Mesothelial cell of epicardium (in vitro differentiated cells): ENCODE measurements at regions not wholly inside any gene's neighbourhood (a gene's known extent, or its start where the extent isn't known, plus 50 kb on each side); places are given as distances from the start of the nearest gene placed in this dataset.

ENCODE experiments used
- DNase-seq, 2 experiments: peaks; one replicate each; pipeline ENCODE4 v3.0.0; 2021; ENCODE audit warnings: low spot score in 2 of 2; ENCODE audit not compliant: unreplicated experiment in 2 of 2
- H3K27ac Mint-ChIP-seq: 2 replicates; pipeline ENCODE4 v1.8.0; 2021; ENCODE audit warnings: mixed read lengths
- H3K27me3 Mint-ChIP-seq: 2 replicates; pipeline ENCODE4 v1.8.0; 2021; ENCODE audit warnings: low read depth, mixed read lengths
- H3K36me3 Mint-ChIP-seq: 2 replicates; pipeline ENCODE4 v1.8.0; 2021; ENCODE audit warnings: mixed read lengths
- H3K4me1 Mint-ChIP-seq: 2 replicates; pipeline ENCODE4 v1.8.0; 2021; ENCODE audit warnings: mixed read lengths
- H3K4me3 Mint-ChIP-seq: 2 replicates; pipeline ENCODE4 v1.8.0; 2021; ENCODE audit warnings: mild to moderate bottlenecking, moderate library complexity, mixed read lengths
- H3K9me3 Mint-ChIP-seq: 2 replicates; pipeline ENCODE4 v1.8.0; 2021; ENCODE audit warnings: mixed read lengths
- TF ChIP-seq, protein P1 (sequence below): fragments of 200-600 bp; sonication (generic); IDR thresholded peaks from one replicate; pipeline ENCODE4 v1.5.0; 2021; ENCODE audit warnings: antibody characterized with exemption; ENCODE audit not compliant: unreplicated experiment

DNA sequence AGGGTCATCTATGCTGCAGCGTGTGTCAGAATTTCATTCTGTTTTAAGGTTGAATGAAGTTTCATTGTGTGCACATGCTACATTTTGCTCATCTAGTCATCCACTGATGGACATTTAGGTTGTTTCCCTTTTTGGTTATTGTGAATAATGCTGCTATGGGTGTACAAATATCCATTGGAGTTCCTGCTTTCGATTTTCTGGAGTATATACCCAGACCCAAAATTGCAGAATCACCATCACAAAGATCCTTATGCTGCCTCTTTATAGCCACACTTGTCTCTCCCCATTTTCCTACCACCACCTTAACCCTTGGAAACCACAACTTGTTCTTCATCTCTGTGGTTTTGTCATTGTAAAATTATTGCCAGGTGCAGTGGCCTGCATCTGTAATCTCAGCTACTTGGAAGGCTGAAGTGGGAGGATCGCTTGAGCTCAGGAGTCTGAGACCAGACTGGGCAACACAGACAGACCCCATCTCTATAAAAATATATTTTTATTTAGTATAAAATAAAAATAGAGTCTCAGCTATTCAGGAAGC is 166.2 kb downstream of the HSD17B3 start:
- H3K4me1 Mint-ChIP-seq: peaks cover 18% of the 10 kb centered on the region
- H3K36me3 Mint-ChIP-seq: no peaks in the 10 kb centered on the region
- DNase-seq: no peak
- H3K9me3 Mint-ChIP-seq: no peaks in the 10 kb centered on the region
- H3K27me3 Mint-ChIP-seq: peaks cover 32% of the 10 kb centered on the region
- no peak overlapping the region for H3K4me3 Mint-ChIP-seq
- no peak overlapping the region for H3K27ac Mint-ChIP-seq
- TF ChIP-seq, protein P1, sequence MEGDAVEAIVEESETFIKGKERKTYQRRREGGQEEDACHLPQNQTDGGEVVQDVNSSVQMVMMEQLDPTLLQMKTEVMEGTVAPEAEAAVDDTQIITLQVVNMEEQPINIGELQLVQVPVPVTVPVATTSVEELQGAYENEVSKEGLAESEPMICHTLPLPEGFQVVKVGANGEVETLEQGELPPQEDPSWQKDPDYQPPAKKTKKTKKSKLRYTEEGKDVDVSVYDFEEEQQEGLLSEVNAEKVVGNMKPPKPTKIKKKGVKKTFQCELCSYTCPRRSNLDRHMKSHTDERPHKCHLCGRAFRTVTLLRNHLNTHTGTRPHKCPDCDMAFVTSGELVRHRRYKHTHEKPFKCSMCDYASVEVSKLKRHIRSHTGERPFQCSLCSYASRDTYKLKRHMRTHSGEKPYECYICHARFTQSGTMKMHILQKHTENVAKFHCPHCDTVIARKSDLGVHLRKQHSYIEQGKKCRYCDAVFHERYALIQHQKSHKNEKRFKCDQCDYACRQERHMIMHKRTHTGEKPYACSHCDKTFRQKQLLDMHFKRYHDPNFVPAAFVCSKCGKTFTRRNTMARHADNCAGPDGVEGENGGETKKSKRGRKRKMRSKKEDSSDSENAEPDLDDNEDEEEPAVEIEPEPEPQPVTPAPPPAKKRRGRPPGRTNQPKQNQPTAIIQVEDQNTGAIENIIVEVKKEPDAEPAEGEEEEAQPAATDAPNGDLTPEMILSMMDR: no peak

DNA sequence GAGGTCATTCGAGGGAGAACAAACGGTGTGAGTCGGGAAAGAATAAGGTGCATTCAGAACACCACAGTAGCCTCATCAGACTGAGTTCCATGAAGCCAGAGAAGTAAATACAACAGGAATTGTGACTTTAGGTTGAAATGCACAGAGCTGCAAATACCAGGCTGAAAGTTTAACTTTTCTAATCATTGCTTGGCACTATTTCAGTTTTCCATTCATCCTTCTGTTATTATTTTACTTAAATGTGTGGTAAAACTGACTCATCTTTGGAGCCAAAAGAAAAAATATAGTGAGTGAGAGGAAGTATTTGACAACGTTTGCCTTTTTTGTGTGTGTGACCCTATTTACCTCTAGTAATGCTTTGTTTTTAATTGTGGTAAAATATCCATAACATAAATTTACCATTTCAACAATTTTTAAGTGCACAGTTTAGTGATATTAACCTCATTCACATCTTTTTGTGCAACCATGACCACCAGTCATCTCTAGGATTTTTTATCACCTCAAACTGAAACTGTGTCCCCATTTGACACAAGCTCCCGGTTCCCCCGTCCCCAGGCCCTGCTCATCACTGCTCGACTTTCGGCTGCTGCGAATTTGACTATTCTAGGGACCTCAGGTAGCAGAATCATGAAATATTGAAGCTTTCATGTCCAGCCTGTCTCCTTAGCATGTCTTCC is 166.8 kb downstream of the HSD17B3 start:
- no peak for DNase-seq
- Mint-ChIP-seq H3K9me3 (no peaks in the 10 kb centered on the region), H3K4me3 (no peak overlapping the region), H3K36me3 (no peaks in the 10 kb centered on the region), H3K4me1 (peaks cover 16% of the 10 kb centered on the region), H3K27me3 (peaks cover 38% of the 10 kb centered on the region), H3K27ac (no peak overlapping the region)
- TF ChIP-seq, protein P1: no peak

DNA sequence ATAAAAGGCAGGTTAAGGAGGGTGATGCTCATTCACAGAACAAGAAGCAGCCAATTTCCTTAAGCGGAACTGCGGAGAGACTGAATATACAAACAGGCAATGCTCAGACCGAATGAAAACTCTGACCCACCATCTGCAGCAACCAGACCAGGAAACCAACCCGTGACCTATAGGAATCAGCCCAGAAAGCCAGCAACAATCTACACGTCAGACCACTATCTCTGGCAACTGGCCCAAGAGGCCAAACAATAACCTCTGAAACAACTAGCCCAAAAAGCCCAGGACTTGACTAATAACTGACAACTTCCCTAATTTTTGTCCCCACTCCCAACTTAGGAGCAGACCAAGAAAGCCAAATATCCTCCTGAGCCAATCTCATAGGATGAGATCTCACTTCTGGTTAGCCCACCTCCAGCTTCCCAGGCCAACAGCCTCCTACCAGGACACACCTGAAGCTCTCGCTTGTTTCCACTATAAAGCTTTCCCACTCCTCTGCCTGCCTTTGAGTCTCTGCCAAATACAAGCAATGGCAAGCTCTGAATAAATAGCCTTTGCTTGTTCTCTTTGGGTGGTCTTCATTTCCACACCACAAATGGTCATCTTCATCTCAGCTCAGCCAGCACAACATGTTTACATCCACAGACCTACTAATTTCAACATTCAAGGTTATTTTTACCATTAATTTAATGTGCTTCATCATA is 168.5 kb downstream of the HSD17B3 start:
- H3K27ac Mint-ChIP-seq: no peak overlapping the region
- H3K4me1 Mint-ChIP-seq: peaks cover 7% of the 10 kb centered on the region

DNA sequence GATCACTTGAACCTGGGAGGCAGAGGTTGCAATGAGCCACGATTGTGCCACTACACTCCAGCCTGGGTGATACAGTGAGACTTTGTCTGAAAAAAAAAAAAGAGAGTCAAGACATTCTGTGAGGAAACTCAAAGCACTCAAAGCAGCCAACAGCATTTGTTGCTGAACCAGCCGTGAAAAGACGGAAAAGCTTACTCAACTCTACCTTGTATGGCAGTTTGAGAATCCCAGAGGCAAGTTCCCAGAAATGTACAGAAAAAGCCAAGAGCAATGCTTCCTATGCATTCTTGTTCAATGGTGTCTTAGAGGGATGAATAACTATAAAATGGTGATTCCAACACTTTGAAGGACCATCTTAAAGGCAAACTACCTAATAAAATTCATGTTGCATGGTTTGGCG is 170.2 kb downstream of the HSD17B3 start:
- no peak for DNase-seq
- Mint-ChIP-seq H3K9me3 (no peaks in the 10 kb centered on the region), H3K4me3 (no peak overlapping the region), H3K27ac (no peak overlapping the region), H3K4me1 (peaks cover under 1% of the 10 kb centered on the region), H3K27me3 (peaks cover 65% of the 10 kb centered on the region), H3K36me3 (no peaks in the 10 kb centered on the region)
- TF ChIP-seq, protein P1: no peak

More for the DNA sequence above, 168.5 kb downstream of the HSD17B3 start:
- H3K4me3 Mint-ChIP-seq: no peak overlapping the region
- no peak for DNase-seq
- H3K27me3 Mint-ChIP-seq: peaks cover 54% of the 10 kb centered on the region
- no peaks in the 10 kb centered on the region for H3K9me3 Mint-ChIP-seq
- TF ChIP-seq, protein P1: no peak
- H3K36me3 Mint-ChIP-seq: no peaks in the 10 kb centered on the region

DNA sequence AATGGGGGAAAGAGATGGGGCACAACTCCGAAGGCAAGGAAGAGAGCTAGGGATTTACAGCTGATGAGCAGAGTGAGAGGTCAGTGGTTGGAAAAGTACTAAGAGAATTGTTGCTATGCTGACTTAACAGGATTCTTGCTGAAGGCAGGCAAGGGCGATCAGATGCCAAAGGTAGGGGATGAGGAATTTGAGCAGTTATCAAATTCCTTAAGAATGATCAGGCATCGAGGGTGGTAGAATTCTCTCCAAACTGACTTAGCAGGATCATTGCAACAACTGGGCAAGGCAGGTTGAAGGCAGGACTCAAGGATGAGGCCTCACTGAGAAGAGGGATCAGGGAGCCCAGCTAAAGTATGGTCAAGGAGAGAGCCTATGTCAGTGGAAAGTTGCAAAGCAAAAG is 171.0 kb downstream of the HSD17B3 start:
- no peak overlapping the region for H3K27ac Mint-ChIP-seq
- TF ChIP-seq, protein P1: no peak
- peaks cover 4% of the 10 kb centered on the region for H3K4me1 Mint-ChIP-seq
- no peaks in the 10 kb centered on the region for H3K9me3 Mint-ChIP-seq
- no peak for DNase-seq
- H3K4me3 Mint-ChIP-seq: no peak overlapping the region
- H3K27me3 Mint-ChIP-seq: peaks cover 68% of the 10 kb centered on the region
- no peaks in the 10 kb centered on the region for H3K36me3 Mint-ChIP-seq
